ENCODE measurements at regions not wholly inside any gene's neighbourhood (a gene's known extent, or its start where the extent isn't known, plus 50 kb on each side); places are given as distances from the start of the nearest gene placed in this dataset.

GRCh38 chr7:52656098-52656497 is 379.3 kb upstream of the POM121L12 start:
- H3K4me1 ChIP-seq: no peaks in the 10 kb centered on the region
- H3K4me3 ChIP-seq: no peak overlapping the region
- H3K27me3 ChIP-seq: no peaks in the 10 kb centered on the region
- H3K36me3 ChIP-seq (ENCODE audit: low read depth, missing control alignments): no peaks in the 10 kb centered on the region
- intact Hi-C loops (cut with DNase I; ENCODE audit: low total_unique reads): no loop called here
- TF ChIP-seq CTCF (IDR thresholded peaks at IDR 0.05): no peak
- TF ChIP-seq POLR2A (IDR thresholded peaks at IDR 0.05): no peak
- WGBS, 2 donors: 67 to 76% methylated on average over 3 of the region's 3 CpGs
- DNase-seq: no peak
- H3K9me3 ChIP-seq: no peaks in the 10 kb centered on the region
- no peak overlapping the region for H3K27ac ChIP-seq

GRCh38 chr7:52652621-52653020 is 382.8 kb upstream of the POM121L12 start:
- Histone ChIP-seq H3K9me3 (no peaks in the 10 kb centered on the region), H3K27me3 (no peaks in the 10 kb centered on the region), H3K4me3 (no peak overlapping the region), H3K4me1 (no peaks in the 10 kb centered on the region), H3K27ac (no peak overlapping the region), H3K36me3 (ENCODE audit: low read depth, missing control alignments) (no peaks in the 10 kb centered on the region)
- no peak for DNase-seq
- TF ChIP-seq POLR2A (IDR thresholded peaks at IDR 0.05): no peak
- TF ChIP-seq CTCF (IDR thresholded peaks at IDR 0.05): no peak
- 37 to 86% methylated on average over 1 of the region's 1 CpG for WGBS, 2 donors
- intact Hi-C loops (cut with DNase I; ENCODE audit: low total_unique reads): no loop called here

- WGBS, 2 donors: 92 to 93% methylated on average over 1 of the region's 1 CpG
- Histone ChIP-seq H3K27me3 (no peaks in the 10 kb centered on the region), H3K4me3 (no peak overlapping the region), H3K4me1 (no peaks in the 10 kb centered on the region), H3K9me3 (no peaks in the 10 kb centered on the region), H3K27ac (no peak overlapping the region), H3K36me3 (ENCODE audit: low read depth, missing control alignments) (no peaks in the 10 kb centered on the region)
- no peak for DNase-seq
- intact Hi-C loops (cut with DNase I; ENCODE audit: low total_unique reads): no loop called here
- TF ChIP-seq CTCF (IDR thresholded peaks at IDR 0.05): no peak
These were observed 386.6 kb upstream of the POM121L12 start for GRCh38 chr7:52648872-52649271.

GRCh38 chr7:52647046-52647445 is 388.4 kb upstream of the POM121L12 start:
- Histone ChIP-seq H3K4me3 (no peak overlapping the region), H3K27ac (no peak overlapping the region), H3K36me3 (ENCODE audit: low read depth, missing control alignments) (no peaks in the 10 kb centered on the region), H3K9me3 (no peaks in the 10 kb centered on the region), H3K4me1 (no peaks in the 10 kb centered on the region), H3K27me3 (no peaks in the 10 kb centered on the region)
- DNase-seq: no peak
- TF ChIP-seq POLR2A (IDR thresholded peaks at IDR 0.05) (no peak), CTCF (IDR thresholded peaks at IDR 0.05) (no peak)
- WGBS, 2 donors: 0 to 11% methylated on average over 1 of the region's 1 CpG
- intact Hi-C loops (cut with DNase I; ENCODE audit: low total_unique reads): no loop called here

GRCh38 chr7:52639981-52640380 is 395.5 kb upstream of the POM121L12 start:
- Histone ChIP-seq H3K36me3 (ENCODE audit: low read depth, missing control alignments) (no peaks in the 10 kb centered on the region), H3K27ac (no peak overlapping the region), H3K4me1 (no peaks in the 10 kb centered on the region), H3K4me3 (no peak overlapping the region), H3K9me3 (no peaks in the 10 kb centered on the region), H3K27me3 (no peaks in the 10 kb centered on the region)
- no peak for DNase-seq
- TF ChIP-seq CTCF (IDR thresholded peaks at IDR 0.05) (no peak), POLR2A (IDR thresholded peaks at IDR 0.05) (no peak)
- 68 to 69% methylated on average over 4 of the region's 4 CpGs for whole genome bisulfite sequencing, 2 donors
- intact Hi-C loops (cut with DNase I; ENCODE audit: low total_unique reads): no loop called here

All from testis (tissue), 2 donors.